ENCODE measurements at regions not wholly inside any gene's neighbourhood (a gene's known extent, or its start where the extent isn't known, plus 50 kb on each side); places are given as distances from the start of the nearest gene placed in this dataset.

GRCh38 chr7:156074084-156074483, 261.8 kb upstream of the SHH start (continued):
- TF ChIP-seq, protein P1, sequence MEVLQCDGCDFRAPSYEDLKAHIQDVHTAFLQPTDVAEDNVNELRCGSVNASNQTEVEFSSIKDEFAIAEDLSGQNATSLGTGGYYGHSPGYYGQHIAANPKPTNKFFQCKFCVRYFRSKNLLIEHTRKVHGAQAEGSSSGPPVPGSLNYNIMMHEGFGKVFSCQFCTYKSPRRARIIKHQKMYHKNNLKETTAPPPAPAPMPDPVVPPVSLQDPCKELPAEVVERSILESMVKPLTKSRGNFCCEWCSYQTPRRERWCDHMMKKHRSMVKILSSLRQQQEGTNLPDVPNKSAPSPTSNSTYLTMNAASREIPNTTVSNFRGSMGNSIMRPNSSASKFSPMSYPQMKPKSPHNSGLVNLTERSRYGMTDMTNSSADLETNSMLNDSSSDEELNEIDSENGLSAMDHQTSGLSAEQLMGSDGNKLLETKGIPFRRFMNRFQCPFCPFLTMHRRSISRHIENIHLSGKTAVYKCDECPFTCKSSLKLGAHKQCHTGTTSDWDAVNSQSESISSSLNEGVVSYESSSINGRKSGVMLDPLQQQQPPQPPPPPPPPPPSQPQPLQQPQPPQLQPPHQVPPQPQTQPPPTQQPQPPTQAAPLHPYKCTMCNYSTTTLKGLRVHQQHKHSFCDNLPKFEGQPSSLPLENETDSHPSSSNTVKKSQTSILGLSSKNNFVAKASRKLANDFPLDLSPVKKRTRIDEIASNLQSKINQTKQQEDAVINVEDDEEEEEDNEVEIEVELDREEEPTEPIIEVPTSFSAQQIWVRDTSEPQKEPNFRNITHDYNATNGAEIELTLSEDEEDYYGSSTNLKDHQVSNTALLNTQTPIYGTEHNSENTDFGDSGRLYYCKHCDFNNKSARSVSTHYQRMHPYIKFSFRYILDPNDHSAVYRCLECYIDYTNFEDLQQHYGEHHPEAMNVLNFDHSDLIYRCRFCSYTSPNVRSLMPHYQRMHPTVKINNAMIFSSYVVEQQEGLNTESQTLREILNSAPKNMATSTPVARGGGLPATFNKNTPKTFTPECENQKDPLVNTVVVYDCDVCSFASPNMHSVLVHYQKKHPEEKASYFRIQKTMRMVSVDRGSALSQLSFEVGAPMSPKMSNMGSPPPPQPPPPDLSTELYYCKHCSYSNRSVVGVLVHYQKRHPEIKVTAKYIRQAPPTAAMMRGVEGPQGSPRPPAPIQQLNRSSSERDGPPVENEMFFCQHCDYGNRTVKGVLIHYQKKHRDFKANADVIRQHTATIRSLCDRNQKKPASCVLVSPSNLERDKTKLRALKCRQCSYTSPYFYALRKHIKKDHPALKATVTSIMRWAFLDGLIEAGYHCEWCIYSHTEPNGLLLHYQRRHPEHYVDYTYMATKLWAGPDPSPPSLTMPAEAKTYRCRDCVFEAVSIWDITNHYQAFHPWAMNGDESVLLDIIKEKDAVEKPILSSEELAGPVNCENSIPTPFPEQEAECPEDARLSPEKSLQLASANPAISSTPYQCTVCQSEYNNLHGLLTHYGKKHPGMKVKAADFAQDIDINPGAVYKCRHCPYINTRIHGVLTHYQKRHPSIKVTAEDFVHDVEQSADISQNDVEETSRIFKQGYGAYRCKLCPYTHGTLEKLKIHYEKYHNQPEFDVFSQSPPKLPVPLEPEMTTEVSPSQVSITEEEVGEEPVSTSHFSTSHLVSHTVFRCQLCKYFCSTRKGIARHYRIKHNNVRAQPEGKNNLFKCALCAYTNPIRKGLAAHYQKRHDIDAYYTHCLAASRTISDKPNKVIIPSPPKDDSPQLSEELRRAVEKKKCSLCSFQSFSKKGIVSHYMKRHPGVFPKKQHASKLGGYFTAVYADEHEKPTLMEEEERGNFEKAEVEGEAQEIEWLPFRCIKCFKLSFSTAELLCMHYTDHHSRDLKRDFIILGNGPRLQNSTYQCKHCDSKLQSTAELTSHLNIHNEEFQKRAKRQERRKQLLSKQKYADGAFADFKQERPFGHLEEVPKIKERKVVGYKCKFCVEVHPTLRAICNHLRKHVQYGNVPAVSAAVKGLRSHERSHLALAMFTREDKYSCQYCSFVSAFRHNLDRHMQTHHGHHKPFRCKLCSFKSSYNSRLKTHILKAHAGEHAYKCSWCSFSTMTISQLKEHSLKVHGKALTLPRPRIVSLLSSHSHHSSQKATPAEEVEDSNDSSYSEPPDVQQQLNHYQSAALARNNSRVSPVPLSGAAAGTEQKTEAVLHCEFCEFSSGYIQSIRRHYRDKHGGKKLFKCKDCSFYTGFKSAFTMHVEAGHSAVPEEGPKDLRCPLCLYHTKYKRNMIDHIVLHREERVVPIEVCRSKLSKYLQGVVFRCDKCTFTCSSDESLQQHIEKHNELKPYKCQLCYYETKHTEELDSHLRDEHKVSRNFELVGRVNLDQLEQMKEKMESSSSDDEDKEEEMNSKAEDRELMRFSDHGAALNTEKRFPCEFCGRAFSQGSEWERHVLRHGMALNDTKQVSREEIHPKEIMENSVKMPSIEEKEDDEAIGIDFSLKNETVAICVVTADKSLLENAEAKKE (CRISPR knock-in tag; IDR thresholded peaks at IDR 0.05) = no peak

DNA sequence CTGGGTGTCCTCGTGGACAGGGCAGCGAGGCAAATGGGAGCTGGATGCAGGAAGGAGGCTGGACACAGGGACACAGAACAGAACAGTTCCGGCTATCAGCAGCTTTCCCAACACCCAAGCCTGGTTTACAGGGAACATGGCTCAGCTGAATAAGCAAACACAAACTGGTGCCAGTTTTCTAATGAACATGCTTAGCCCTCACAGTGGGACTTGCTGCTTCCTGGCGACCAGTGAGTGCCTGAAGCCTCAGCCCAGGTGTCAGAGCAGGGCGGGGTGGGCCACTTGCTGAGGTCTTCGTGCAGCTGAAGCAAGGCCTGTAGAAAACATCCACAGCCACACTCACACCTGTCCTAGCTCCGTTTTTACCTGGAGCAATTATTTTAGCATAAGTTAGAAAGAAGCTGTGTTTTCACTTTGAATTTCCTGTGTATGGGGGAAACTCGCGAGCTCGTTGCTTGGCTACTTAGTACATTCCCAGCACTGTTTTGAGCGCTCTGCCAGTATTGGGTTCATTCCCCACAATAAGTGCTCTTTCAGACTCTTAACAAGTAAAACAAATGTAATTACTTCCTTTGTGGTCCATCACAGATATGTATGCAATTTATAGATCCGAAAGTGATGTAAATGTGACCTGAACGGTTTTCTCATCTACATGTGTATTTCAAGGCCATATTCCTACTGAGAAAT, 261.2 kb upstream of the SHH start:
- Histone ChIP-seq H4K20me1 (replicated peaks; ENCODE audit: insufficient read depth) (no peaks in the 10 kb centered on the region), H3K79me2 (replicated peaks; ENCODE audit: insufficient read depth) (no peaks in the 10 kb centered on the region), H3K27ac (ENCODE audit: low read depth) (no peak overlapping the region), H3K4me1 (ENCODE audit: insufficient read depth) (no peaks in the 10 kb centered on the region), H3K9me2 (ENCODE audit: insufficient read depth) (no peaks in the 10 kb centered on the region), H2AFZ (no peak overlapping the region), H3K36me3 (ENCODE audit: insufficient read depth) (no peaks in the 10 kb centered on the region), H3K4me3 (no peak overlapping the region), H3K4me2 (no peak overlapping the region), H3F3A (replicated peaks; ENCODE audit: low read depth) (no peaks in the 10 kb centered on the region), H3K27me3 (ENCODE audit: insufficient read depth) (no peaks in the 10 kb centered on the region)
- no peak for DNase-seq (ENCODE audit: low spot score)
- no peak for TF ChIP-seq EZH2 (IDR thresholded peaks at IDR 0.05; ENCODE audit: low read depth, unreplicated experiment)
- ATAC-seq = no peak
- Mint-ChIP-seq H3K27ac (no peak overlapping the region), H3K4me1 (no peaks in the 10 kb centered on the region), H3K4me3 (no peak overlapping the region), H3K9me3 (no peaks in the 10 kb centered on the region), H3K36me3 (ENCODE audit: low read depth) (no peaks in the 10 kb centered on the region), H3K27me3 (ENCODE audit: insufficient read depth, low read depth, poor library complexity) (peaks cover 6% of the 10 kb centered on the region)

GRCh38 chr7:156071612-156072011, 259.3 kb upstream of the SHH start:
- H3K4me1 Mint-ChIP-seq = no peaks in the 10 kb centered on the region
- H3K79me2 ChIP-seq (replicated peaks; ENCODE audit: insufficient read depth) = no peaks in the 10 kb centered on the region
- DNase-seq (ENCODE audit: low spot score) (no peak), ATAC-seq (no peak)
- H3K9me3 Mint-ChIP-seq = peaks cover 5% of the 10 kb centered on the region; the same call in 1 of the 3 replicates
- no peak overlapping the region for H3K27ac Mint-ChIP-seq
- no peaks in the 10 kb centered on the region; the same call in 2 of the 3 replicates for H3K36me3 Mint-ChIP-seq (ENCODE audit: low read depth)
- no peak overlapping the region for H3K4me3 ChIP-seq
- H3K27ac ChIP-seq (ENCODE audit: low read depth) = no peak overlapping the region
- H4K20me1 ChIP-seq (replicated peaks; ENCODE audit: insufficient read depth) = no peaks in the 10 kb centered on the region
- no peak overlapping the region for H3K4me3 Mint-ChIP-seq
- no peaks in the 10 kb centered on the region for H3K9me2 ChIP-seq (ENCODE audit: insufficient read depth)
- no peaks in the 10 kb centered on the region for H3K4me1 ChIP-seq (ENCODE audit: insufficient read depth)
- no peak overlapping the region for H2AFZ ChIP-seq
- H3K27me3 ChIP-seq (ENCODE audit: insufficient read depth) = no peaks in the 10 kb centered on the region
- peaks cover 6% of the 10 kb centered on the region for H3K27me3 Mint-ChIP-seq (ENCODE audit: insufficient read depth, low read depth, poor library complexity)
- H3K36me3 ChIP-seq (ENCODE audit: insufficient read depth) = no peaks in the 10 kb centered on the region
- no peaks in the 10 kb centered on the region for H3F3A ChIP-seq (replicated peaks; ENCODE audit: low read depth)
- H3K4me2 ChIP-seq = no peak overlapping the region
- TF ChIP-seq JUNB (IDR thresholded peaks at IDR 0.05; ENCODE audit: unreplicated experiment) (no peak), POLR2AphosphoS5 (IDR thresholded peaks at IDR 0.05; ENCODE audit: low read depth) (no peak)
- TF ChIP-seq, protein P2, sequence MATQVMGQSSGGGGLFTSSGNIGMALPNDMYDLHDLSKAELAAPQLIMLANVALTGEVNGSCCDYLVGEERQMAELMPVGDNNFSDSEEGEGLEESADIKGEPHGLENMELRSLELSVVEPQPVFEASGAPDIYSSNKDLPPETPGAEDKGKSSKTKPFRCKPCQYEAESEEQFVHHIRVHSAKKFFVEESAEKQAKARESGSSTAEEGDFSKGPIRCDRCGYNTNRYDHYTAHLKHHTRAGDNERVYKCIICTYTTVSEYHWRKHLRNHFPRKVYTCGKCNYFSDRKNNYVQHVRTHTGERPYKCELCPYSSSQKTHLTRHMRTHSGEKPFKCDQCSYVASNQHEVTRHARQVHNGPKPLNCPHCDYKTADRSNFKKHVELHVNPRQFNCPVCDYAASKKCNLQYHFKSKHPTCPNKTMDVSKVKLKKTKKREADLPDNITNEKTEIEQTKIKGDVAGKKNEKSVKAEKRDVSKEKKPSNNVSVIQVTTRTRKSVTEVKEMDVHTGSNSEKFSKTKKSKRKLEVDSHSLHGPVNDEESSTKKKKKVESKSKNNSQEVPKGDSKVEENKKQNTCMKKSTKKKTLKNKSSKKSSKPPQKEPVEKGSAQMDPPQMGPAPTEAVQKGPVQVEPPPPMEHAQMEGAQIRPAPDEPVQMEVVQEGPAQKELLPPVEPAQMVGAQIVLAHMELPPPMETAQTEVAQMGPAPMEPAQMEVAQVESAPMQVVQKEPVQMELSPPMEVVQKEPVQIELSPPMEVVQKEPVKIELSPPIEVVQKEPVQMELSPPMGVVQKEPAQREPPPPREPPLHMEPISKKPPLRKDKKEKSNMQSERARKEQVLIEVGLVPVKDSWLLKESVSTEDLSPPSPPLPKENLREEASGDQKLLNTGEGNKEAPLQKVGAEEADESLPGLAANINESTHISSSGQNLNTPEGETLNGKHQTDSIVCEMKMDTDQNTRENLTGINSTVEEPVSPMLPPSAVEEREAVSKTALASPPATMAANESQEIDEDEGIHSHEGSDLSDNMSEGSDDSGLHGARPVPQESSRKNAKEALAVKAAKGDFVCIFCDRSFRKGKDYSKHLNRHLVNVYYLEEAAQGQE (IDR thresholded peaks at IDR 0.05; ENCODE audit: unreplicated experiment) = no peak

Data from GM23338 (cell line).